Neural cell (in vitro differentiated cells): ENCODE measurements at regions not wholly inside any gene's neighbourhood (a gene's known extent, or its start where the extent isn't known, plus 50 kb on each side); places are given as distances from the start of the nearest gene placed in this dataset.

ENCODE experiments used
- CTCF ChIP-seq: fragments of 450-650 bp; IDR thresholded peaks from 2 replicates; pipeline ENCODE4 v1.5.1; 2014; ENCODE audit warnings: antibody characterized with exemption, mild to moderate bottlenecking, moderate library complexity; ENCODE audit not compliant: poor library complexity, severe bottlenecking
- EZH2 ChIP-seq: fragments of 200-600, 300-800 bp; shearing (Covaris generic), sonication (generic); IDR thresholded peaks from 2 replicates; pipeline ENCODE4 v1.6.1; 2014; ENCODE audit warnings: antibody characterized with exemption, low read length, borderline replicate concordance, mild to moderate bottlenecking; ENCODE audit not compliant: insufficient read depth, poor library complexity, severe bottlenecking
- POLR2AphosphoS5 ChIP-seq: IDR thresholded peaks from 2 replicates; pipeline ENCODE4 v1.6.1; 2012
- TF ChIP-seq, protein P1 (sequence below): IDR thresholded peaks from 2 replicates; pipeline ENCODE4 v1.6.1; 2012; ENCODE audit warnings: borderline replicate concordance

- TF ChIP-seq CTCF (no peak), POLR2AphosphoS5 (no peak), EZH2 (no peak)
- TF ChIP-seq, protein P1, sequence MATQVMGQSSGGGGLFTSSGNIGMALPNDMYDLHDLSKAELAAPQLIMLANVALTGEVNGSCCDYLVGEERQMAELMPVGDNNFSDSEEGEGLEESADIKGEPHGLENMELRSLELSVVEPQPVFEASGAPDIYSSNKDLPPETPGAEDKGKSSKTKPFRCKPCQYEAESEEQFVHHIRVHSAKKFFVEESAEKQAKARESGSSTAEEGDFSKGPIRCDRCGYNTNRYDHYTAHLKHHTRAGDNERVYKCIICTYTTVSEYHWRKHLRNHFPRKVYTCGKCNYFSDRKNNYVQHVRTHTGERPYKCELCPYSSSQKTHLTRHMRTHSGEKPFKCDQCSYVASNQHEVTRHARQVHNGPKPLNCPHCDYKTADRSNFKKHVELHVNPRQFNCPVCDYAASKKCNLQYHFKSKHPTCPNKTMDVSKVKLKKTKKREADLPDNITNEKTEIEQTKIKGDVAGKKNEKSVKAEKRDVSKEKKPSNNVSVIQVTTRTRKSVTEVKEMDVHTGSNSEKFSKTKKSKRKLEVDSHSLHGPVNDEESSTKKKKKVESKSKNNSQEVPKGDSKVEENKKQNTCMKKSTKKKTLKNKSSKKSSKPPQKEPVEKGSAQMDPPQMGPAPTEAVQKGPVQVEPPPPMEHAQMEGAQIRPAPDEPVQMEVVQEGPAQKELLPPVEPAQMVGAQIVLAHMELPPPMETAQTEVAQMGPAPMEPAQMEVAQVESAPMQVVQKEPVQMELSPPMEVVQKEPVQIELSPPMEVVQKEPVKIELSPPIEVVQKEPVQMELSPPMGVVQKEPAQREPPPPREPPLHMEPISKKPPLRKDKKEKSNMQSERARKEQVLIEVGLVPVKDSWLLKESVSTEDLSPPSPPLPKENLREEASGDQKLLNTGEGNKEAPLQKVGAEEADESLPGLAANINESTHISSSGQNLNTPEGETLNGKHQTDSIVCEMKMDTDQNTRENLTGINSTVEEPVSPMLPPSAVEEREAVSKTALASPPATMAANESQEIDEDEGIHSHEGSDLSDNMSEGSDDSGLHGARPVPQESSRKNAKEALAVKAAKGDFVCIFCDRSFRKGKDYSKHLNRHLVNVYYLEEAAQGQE: no peak
Measured at GRCh38 chr9:2377117-2377516, 244.5 kb upstream of the VLDLR start.
